NT2/D1 (cell line): ENCODE measurements at regions not wholly inside any gene's neighbourhood (a gene's known extent, or its start where the extent isn't known, plus 50 kb on each side); places are given as distances from the start of the nearest gene placed in this dataset.
A peak's percentile ranks its signal among the peaks of the same experiment; 100 is the strongest.

ENCODE experiments used
- DNase-seq: peaks from one replicate; pipeline ENCODE4 v3.0.0-alpha.2; 2011; ENCODE audit warnings: low read depth, low spot score
- H3K27me3 ChIP-seq: 2 replicates; pipeline ENCODE4 v1.6.0; 2011; ENCODE audit warnings: mild to moderate bottlenecking; ENCODE audit not compliant: insufficient read length, insufficient read depth
- H3K36me3 ChIP-seq: 2 replicates; pipeline ENCODE4 v1.6.1; 2011; ENCODE audit warnings: mild to moderate bottlenecking, low read length, mixed read lengths; ENCODE audit not compliant: insufficient read depth, insufficient read length
- H3K4me1 ChIP-seq: 2 replicates; pipeline ENCODE4 v1.5.1; 2011; ENCODE audit not compliant: insufficient read depth, insufficient read length
- H3K4me3 ChIP-seq: 2 replicates; pipeline ENCODE4 v1.5.1; 2011; ENCODE audit warnings: low read depth; ENCODE audit not compliant: insufficient read length
- H3K9ac ChIP-seq: 2 replicates; pipeline ENCODE4 v1.6.0; 2011; ENCODE audit warnings: low read depth; ENCODE audit not compliant: insufficient read length
- H3K9me3 ChIP-seq: 2 replicates; pipeline ENCODE4 v1.5.1; 2011; ENCODE audit warnings: mild to moderate bottlenecking, low read length; ENCODE audit not compliant: insufficient read depth
- SUZ12 ChIP-seq: IDR thresholded peaks from 2 replicates; pipeline ENCODE4 v1.6.1; 2011; ENCODE audit not compliant: insufficient read length, insufficient read depth; ENCODE audit errors: extremely low read depth
- YY1 ChIP-seq: IDR thresholded peaks from 2 replicates; pipeline ENCODE4 v1.6.1; 2011; ENCODE audit not compliant: insufficient read length, insufficient read depth
- ZNF274 ChIP-seq: IDR thresholded peaks from 2 replicates; pipeline ENCODE4 v1.6.1; 2011; ENCODE audit warnings: mild to moderate bottlenecking, low read depth, low read length

DNA sequence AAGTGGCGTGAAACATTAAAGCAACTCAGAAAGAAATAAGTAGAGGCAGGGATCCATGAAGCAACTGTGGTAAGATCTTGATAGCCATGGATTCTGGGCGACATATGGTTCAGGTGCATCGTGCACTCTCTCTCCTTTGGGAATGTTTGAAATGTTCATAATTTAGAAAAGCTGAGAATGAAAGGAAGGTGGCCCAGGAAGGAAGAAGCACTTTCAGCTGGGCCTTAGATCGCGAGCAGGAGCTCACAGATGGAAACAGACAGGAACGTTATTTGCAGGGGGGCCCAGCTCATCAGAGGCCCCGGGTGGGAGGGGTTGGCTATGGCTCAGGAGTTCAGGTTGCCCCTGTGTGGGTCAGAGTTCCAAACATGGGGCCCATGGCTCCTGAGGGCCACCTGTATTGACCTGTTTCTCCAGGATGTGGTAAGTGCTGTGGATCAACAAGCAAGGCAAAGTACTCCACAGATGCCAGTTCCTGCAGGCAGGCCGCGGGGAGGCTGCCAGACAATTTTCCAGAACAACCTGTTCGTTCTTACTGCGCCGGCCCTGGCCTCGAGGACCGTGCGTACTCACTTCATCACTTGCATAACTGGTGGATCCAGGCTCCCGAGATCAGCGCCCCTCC is 253.2 kb downstream of the TOMM20 start:
- H3K27me3 ChIP-seq = no peaks in the 10 kb centered on the region
- no peaks in the 10 kb centered on the region for H3K36me3 ChIP-seq
- DNase-seq = no peak
- no peak overlapping the region for H3K9ac ChIP-seq
- no peak overlapping the region for H3K4me3 ChIP-seq
- no peaks in the 10 kb centered on the region for H3K9me3 ChIP-seq
- peaks cover 6% of the 10 kb centered on the region for H3K4me1 ChIP-seq
- no peak for TF ChIP-seq SUZ12
- no peak for TF ChIP-seq YY1
- no peak for TF ChIP-seq ZNF274

DNA sequence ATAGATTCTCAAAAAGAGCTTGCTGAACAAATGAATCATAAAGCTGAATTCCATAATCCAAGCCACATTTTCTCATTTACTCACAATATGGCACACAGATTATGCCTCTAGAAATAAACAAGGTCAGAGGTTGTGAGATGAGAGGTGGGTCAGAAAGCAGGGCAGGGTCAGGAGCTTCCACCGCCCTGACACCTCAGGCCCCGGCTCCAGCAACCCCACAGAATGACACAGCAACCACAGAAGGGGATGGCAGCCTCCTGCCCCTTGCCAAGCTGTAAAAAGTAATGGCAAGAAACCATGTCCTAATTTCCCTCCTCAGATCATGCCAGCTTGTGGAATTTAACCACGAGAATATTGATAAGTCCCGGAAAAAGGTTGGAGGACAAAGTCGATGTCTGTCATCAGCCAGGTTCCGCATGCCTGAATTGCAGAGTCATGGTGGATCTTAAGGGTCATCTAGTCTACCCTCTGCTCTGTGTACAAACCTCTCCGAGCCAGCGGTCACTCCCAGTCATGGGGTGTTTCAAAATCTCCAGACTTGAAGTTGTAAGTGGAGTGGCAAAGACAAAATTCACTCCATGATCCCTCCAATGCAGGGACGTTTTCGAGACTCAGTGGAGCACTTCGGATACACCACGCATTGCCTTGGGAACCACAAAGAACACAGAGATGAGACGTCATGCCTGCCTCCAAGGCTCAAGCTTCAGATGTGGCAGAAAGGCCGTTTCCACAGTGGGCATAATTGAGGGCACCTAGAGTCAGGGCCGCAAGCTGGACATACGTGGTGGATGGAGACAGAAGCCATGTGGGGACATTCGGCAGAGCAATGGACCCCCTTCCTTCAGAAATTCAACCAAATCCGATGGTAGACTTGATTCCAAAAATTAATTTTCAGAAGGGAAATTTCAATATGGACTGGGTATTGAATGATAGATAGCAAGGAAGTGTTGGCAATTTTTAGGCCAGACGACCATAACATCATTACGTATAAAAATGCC is 254.0 kb downstream of the TOMM20 start:
- Histone ChIP-seq H3K27me3 (no peaks in the 10 kb centered on the region), H3K9me3 (no peaks in the 10 kb centered on the region), H3K36me3 (no peaks in the 10 kb centered on the region), H3K4me1 (peaks cover 6% of the 10 kb centered on the region), H3K4me3 (no peak overlapping the region), H3K9ac (no peak overlapping the region)
- no peak for TF ChIP-seq YY1
- TF ChIP-seq SUZ12 = no peak
- TF ChIP-seq ZNF274 = no peak
- DNase-seq = no peak

- TF ChIP-seq ZNF274 (no peak), SUZ12 (no peak), YY1 (no peak)
- Histone ChIP-seq H3K9ac (peak overlapping the region; percentile 50), H3K4me1 (peaks cover 10% of the 10 kb centered on the region), H3K4me3 (no peak overlapping the region), H3K27me3 (no peaks in the 10 kb centered on the region), H3K36me3 (no peaks in the 10 kb centered on the region), H3K9me3 (no peaks in the 10 kb centered on the region)
- DNase-seq = peak; percentile 46
These were observed 256.8 kb downstream of the TOMM20 start for GRCh38 chr1:234871710-234872271.

- Histone ChIP-seq H3K4me1 (peaks cover 10% of the 10 kb centered on the region), H3K9me3 (no peaks in the 10 kb centered on the region), H3K4me3 (no peak overlapping the region), H3K9ac (peak overlapping the region; percentile 50), H3K36me3 (no peaks in the 10 kb centered on the region), H3K27me3 (no peaks in the 10 kb centered on the region)
- DNase-seq = no peak
- TF ChIP-seq SUZ12 (no peak), ZNF274 (no peak), YY1 (no peak)
These were observed 257.5 kb downstream of the TOMM20 start for GRCh38 chr1:234871039-234871709.

DNA sequence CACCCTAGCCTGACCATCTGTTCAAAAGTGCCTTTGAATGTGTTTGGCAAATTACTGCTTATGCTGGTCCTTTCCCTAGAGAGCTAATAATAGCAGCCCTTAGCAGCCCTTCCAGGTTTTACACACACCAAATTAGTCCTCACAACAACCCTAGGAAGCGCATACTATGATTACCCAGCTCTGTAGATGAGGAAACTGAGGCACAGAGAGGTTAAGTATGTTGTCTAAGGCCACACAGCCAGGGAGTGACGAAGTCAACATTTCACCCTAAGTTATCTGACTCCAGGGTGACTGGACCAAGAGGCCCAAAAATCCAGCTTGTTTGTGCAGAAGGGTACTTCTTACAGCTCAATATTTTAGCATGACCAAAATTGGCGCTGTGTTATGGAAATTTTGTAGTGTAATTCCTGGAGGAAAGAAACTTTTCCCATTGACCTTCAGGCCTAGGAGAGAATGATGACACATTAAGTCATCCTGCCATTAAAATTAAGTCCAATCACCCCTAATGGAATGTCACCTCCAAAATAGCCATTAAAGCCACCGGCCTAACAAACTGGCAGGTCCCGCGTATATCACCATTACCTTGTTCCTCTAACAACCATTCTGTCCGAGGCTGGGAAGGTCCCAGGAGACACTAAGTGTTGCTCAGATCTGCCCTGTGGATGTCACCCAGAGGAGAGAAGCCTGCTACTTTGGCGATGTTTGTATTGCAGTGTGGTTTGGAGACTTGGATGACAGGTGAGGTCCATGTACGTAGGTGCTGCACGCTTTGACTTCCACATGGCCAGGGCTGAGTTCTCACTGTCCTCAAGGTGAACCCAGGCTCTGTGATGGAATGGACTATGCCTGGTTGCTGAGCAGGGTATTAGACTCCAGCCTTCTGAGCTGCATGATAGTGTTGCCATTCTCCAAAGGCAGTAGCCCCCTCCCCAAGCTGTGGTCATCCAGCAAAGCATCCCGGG is 258.3 kb downstream of the TOMM20 start:
- no peak for DNase-seq
- Histone ChIP-seq H3K4me1 (peaks cover 10% of the 10 kb centered on the region), H3K4me3 (no peak overlapping the region), H3K9ac (no peak overlapping the region), H3K27me3 (no peaks in the 10 kb centered on the region), H3K9me3 (peaks cover 5% of the 10 kb centered on the region; the same call in 1 of the 2 replicates), H3K36me3 (no peaks in the 10 kb centered on the region)
- TF ChIP-seq YY1 (no peak), SUZ12 (no peak), ZNF274 (no peak)

GRCh38 chr1:234869182-234870019 is 259.2 kb downstream of the TOMM20 start:
- no peaks in the 10 kb centered on the region for H3K27me3 ChIP-seq
- H3K36me3 ChIP-seq = no peaks in the 10 kb centered on the region
- H3K4me1 ChIP-seq = peaks cover 10% of the 10 kb centered on the region
- H3K9me3 ChIP-seq = peaks cover 8% of the 10 kb centered on the region; the same call in 1 of the 2 replicates
- H3K9ac ChIP-seq = no peak overlapping the region
- TF ChIP-seq YY1 (no peak), SUZ12 (no peak), ZNF274 (no peak)
- no peak for DNase-seq
- no peak overlapping the region for H3K4me3 ChIP-seq
